ENCODE measurements at regions not wholly inside any gene's neighbourhood (a gene's known extent, or its start where the extent isn't known, plus 50 kb on each side); places are given as distances from the start of the nearest gene placed in this dataset.
A peak's percentile ranks its signal among the peaks of the same experiment; 100 is the strongest.

DNA sequence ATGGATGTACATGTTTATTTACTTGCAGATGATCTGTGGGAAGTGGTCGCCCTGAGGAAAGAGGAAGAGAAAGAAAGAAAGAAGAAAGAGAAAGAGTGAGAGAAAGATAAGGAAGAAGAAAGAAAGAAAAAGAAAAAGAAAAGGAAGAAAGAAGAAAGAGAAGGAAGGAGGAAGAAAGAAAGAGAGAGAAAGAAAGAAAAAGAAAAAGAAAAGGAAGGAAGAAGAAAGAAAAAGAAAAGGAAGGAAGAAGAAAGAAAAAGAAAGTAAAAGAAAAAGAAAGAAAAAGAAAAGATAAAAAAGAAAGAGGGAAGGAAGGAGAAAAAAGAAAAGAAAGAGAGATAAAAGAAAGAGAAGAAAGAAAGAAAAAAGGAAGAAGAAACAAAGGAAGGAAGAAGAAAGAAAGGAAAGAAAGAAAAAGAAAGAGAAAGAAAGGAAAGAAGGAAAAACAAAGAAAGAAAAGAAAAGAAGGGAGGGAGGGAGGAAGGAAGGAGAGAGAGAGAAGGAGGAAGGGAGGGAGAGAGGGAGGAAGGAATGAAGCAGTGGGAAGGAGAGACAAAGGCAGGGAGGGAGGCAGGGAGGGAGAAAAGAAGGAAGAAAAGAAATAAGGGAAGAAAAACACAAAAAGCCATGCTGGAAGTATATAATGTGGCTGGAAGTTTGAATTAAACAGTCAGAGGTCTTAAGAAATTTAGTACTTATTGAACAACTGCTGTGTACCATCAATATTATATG is 976.6 kb downstream of the FAM181B start:
- Histone ChIP-seq H3K36me3 (no peaks in the 10 kb centered on the region), H3K9me3 (ENCODE audit: low read depth) (no peaks in the 10 kb centered on the region), H3K4me1 (ENCODE audit: low read depth) (no peaks in the 10 kb centered on the region), H3K27me3 (no peaks in the 10 kb centered on the region), H3K27ac (no peak overlapping the region), H3K4me3 (no peak overlapping the region)
- no peak for DNase-seq (ENCODE audit: low read depth in 1 of 2, low spot score in 1 of 2)
- TF ChIP-seq, protein P1, sequence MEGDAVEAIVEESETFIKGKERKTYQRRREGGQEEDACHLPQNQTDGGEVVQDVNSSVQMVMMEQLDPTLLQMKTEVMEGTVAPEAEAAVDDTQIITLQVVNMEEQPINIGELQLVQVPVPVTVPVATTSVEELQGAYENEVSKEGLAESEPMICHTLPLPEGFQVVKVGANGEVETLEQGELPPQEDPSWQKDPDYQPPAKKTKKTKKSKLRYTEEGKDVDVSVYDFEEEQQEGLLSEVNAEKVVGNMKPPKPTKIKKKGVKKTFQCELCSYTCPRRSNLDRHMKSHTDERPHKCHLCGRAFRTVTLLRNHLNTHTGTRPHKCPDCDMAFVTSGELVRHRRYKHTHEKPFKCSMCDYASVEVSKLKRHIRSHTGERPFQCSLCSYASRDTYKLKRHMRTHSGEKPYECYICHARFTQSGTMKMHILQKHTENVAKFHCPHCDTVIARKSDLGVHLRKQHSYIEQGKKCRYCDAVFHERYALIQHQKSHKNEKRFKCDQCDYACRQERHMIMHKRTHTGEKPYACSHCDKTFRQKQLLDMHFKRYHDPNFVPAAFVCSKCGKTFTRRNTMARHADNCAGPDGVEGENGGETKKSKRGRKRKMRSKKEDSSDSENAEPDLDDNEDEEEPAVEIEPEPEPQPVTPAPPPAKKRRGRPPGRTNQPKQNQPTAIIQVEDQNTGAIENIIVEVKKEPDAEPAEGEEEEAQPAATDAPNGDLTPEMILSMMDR (IDR thresholded peaks at IDR 0.05; ENCODE audit: low read depth, low read length), result no peak

- no peaks in the 10 kb centered on the region for H3K4me1 ChIP-seq (ENCODE audit: low read depth)
- no peaks in the 10 kb centered on the region for H3K36me3 ChIP-seq
- no peak overlapping the region for H3K4me3 ChIP-seq
- no peaks in the 10 kb centered on the region for H3K27me3 ChIP-seq
- TF ChIP-seq, protein P1 (IDR thresholded peaks at IDR 0.05; ENCODE audit: low read depth, low read length), result no peak
- no peaks in the 10 kb centered on the region for H3K9me3 ChIP-seq (ENCODE audit: low read depth)
- DNase-seq (ENCODE audit: low read depth in 1 of 2, low spot score in 1 of 2), result no peak
- no peak overlapping the region for H3K27ac ChIP-seq
Observed at GRCh38 chr11:81749245-81749644, 984.4 kb downstream of the FAM181B start.

DNA sequence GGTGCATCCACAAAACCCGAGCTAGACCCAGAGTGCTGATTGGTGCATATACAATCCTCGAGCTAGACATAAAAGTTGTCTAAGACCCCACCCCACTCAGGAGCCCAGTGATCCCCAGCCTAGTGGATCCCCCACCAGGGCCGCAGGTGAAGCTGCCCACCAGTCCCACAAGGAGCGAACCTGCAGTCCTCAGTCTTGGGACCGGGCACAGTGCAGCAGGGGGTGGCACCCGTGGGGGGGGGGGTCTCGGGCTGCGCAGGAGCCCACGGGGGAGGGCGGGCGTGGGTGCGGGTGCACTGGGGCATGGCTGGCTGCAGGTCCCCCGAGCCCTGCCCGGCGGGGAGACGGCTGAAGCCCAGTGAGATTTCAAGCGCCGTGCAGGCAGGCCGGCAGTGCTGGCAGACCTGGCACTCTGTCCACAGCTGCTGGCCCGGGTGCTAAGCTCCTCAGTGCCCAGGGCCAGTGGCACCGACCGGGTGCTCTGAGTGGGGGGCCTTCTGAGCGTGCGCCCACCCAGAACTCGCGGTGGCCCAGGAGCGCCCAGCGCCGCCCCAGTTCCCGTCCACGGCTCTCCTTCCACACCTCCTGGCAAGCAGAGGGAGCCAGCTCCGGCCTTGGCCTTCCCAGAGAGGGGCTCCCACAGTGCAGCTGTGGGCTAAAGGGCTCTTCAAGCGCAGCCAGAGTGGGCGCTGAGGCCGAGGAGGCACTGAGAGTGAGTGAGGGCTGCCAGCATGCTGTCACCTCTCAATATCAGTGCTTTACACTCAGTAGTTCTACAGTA is 989.1 kb downstream of the FAM181B start:
- Histone ChIP-seq H3K27ac (no peak overlapping the region), H3K4me3 (no peak overlapping the region), H3K36me3 (no peaks in the 10 kb centered on the region), H3K4me1 (ENCODE audit: low read depth) (no peaks in the 10 kb centered on the region), H3K27me3 (no peaks in the 10 kb centered on the region), H3K9me3 (ENCODE audit: low read depth) (no peaks in the 10 kb centered on the region)
- TF ChIP-seq, protein P1 (IDR thresholded peaks at IDR 0.05; ENCODE audit: low read depth, low read length), result no peak
- no peak for DNase-seq (ENCODE audit: low read depth in 1 of 2, low spot score in 1 of 2)

DNA sequence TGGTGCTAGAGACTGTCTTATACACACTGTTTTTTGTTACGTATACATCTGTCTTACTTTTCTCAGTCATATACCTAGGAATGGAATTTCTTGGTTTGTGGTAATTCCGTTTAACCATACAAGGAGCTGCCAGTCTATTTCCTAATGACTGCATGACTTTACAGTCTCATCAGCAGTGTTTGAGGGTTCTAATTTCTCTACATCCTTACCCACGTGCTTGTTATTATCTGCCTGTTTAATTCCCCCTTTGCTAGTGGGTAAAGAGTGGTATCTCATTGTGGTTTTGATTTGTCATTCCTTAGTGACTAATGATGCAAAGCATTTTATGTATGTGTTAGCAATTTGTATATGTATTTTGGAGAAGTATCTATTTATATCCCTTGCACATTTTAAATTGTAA is 1008.0 kb downstream of the FAM181B start:
- no peak overlapping the region for H3K4me3 ChIP-seq
- TF ChIP-seq, protein P1 (IDR thresholded peaks at IDR 0.05; ENCODE audit: low read depth, low read length), result no peak
- DNase-seq (ENCODE audit: low read depth in 1 of 2, low spot score in 1 of 2), result peak in 1 of 2 donors; percentile 71
- no peaks in the 10 kb centered on the region for H3K4me1 ChIP-seq (ENCODE audit: low read depth)
- H3K27ac ChIP-seq, result no peak overlapping the region
- no peaks in the 10 kb centered on the region for H3K9me3 ChIP-seq (ENCODE audit: low read depth)
- no peaks in the 10 kb centered on the region for H3K36me3 ChIP-seq
- H3K27me3 ChIP-seq, result no peaks in the 10 kb centered on the region

DNA sequence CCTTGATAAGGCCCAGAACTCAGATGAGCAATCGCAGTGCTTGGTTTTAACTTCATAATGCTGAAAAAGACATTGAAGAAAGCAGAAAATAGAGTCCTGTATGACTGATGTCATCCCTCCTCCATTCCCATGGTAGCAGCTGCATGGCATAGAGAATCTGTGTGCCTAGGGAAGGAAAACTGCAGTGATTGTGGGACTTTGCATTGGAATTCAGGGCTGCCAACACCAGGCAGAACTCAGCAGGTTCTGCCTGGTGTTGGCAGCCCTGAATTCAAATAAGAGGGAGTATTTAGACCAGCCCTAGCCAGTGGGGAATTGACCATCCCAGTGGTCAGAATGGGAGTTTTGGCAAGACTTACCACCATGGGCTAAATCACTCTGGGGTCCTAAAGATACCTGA is 1016.0 kb downstream of the FAM181B start:
- no peak for DNase-seq (ENCODE audit: low read depth in 1 of 2, low spot score in 1 of 2)
- H3K36me3 ChIP-seq, result no peaks in the 10 kb centered on the region
- TF ChIP-seq, protein P1 (IDR thresholded peaks at IDR 0.05; ENCODE audit: low read depth, low read length), result no peak
- no peaks in the 10 kb centered on the region for H3K27me3 ChIP-seq
- H3K4me3 ChIP-seq, result no peak overlapping the region
- no peaks in the 10 kb centered on the region for H3K9me3 ChIP-seq (ENCODE audit: low read depth)
- no peak overlapping the region for H3K27ac ChIP-seq
- H3K4me1 ChIP-seq (ENCODE audit: low read depth), result no peaks in the 10 kb centered on the region
